ENCODE measurements at regions not wholly inside any gene's neighbourhood (a gene's known extent, or its start where the extent isn't known, plus 50 kb on each side); places are given as distances from the start of the nearest gene placed in this dataset.

DNA sequence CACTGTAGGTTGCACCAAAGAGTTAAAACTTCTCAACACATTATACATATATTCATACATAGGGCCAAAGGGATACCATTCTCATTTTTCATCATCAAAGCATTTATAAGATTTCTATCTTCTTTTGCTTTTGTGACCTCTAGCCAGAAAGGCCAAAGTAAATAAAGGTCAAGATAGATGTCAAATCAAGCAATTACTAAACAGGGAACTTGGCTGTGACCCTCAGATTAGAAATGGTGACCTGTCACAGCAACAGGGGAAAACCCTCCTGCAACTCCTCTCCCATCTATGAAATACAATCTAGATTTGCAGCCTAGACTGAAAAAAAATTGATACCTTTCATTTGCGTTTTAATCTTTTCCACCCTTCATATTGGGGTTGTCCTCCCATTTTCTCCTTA is 225.6 kb upstream of the FAM241A start:
- no peak overlapping the region for H3K4me3 ChIP-seq (ENCODE audit: insufficient read depth, low read depth, low read length)
- no peaks in the 10 kb centered on the region for H3K9me3 ChIP-seq (ENCODE audit: control insufficient read depth, low read length)
- no peaks in the 10 kb centered on the region for H3K4me1 ChIP-seq (ENCODE audit: control insufficient read depth, insufficient read depth, low read length)
- no peaks in the 10 kb centered on the region for H3K27me3 ChIP-seq (ENCODE audit: control insufficient read depth, insufficient read depth, low read length, poor library complexity, severe bottlenecking)
- 83 to 96% methylated on average over 1 of the region's 1 CpG for WGBS, 2 experiments
- H3K27ac ChIP-seq (ENCODE audit: insufficient read depth, low read depth, low read length, poor library complexity, severe bottlenecking): no peak overlapping the region
- H3K36me3 ChIP-seq (ENCODE audit: control insufficient read depth, insufficient read depth, low read length): no peaks in the 10 kb centered on the region

DNA sequence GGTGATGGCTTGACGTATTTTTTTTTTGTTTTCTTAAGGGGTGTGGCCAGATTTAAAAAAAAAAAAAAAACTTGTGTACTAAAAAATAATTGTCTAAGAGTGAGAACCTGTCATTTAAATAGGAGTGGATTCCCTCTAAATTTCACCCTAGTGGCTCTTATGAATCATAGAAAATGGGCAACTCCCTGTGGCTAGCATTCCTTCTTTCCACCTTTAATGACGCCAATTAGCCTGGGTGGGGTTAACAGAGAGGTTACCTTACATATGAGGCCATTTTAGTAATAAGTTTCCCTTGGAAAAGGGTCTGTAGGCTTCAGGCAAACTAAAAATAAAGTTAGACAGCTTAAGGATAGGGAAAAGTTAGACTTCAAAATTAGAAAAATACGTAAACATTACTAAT is 223.5 kb upstream of the FAM241A start:
- WGBS, 2 experiments: 96 to 100% methylated on average over 3 of the region's 3 CpGs
- H3K9me3 ChIP-seq (ENCODE audit: control insufficient read depth, low read length): no peaks in the 10 kb centered on the region
- H3K36me3 ChIP-seq (ENCODE audit: control insufficient read depth, insufficient read depth, low read length): no peaks in the 10 kb centered on the region
- no peaks in the 10 kb centered on the region for H3K4me1 ChIP-seq (ENCODE audit: control insufficient read depth, insufficient read depth, low read length)
- no peak overlapping the region for H3K27ac ChIP-seq (ENCODE audit: insufficient read depth, low read depth, low read length, poor library complexity, severe bottlenecking)
- H3K4me3 ChIP-seq (ENCODE audit: insufficient read depth, low read depth, low read length): no peak overlapping the region
- H3K27me3 ChIP-seq (ENCODE audit: control insufficient read depth, insufficient read depth, low read length, poor library complexity, severe bottlenecking): no peaks in the 10 kb centered on the region

DNA sequence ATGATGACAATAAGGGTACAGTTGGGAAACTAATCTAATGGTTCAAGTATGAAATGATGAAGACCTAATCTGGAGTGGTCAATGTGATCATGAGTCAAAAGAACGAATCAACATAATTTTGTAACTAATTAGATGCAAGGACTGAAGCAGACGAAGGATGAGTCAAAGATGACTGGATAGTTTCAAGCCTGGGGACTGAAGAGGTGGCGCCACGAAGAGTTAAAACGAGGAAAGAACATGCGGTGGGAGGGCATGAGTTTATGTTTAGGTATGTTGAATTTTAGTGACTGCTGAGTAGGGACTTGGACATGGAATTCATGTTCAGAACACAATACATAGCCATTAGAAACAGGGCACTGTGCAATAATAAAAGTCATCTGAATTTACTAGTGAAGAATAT is 221.5 kb upstream of the FAM241A start:
- no peaks in the 10 kb centered on the region for H3K4me1 ChIP-seq (ENCODE audit: control insufficient read depth, insufficient read depth, low read length)
- H3K36me3 ChIP-seq (ENCODE audit: control insufficient read depth, insufficient read depth, low read length): no peaks in the 10 kb centered on the region
- H3K27ac ChIP-seq (ENCODE audit: insufficient read depth, low read depth, low read length, poor library complexity, severe bottlenecking): no peak overlapping the region
- no peaks in the 10 kb centered on the region for H3K9me3 ChIP-seq (ENCODE audit: control insufficient read depth, low read length)
- no peak overlapping the region for H3K4me3 ChIP-seq (ENCODE audit: insufficient read depth, low read depth, low read length)
- H3K27me3 ChIP-seq (ENCODE audit: control insufficient read depth, insufficient read depth, low read length, poor library complexity, severe bottlenecking): no peaks in the 10 kb centered on the region
- WGBS, 2 experiments: 92 to 97% methylated on average over 6 of the region's 6 CpGs

DNA sequence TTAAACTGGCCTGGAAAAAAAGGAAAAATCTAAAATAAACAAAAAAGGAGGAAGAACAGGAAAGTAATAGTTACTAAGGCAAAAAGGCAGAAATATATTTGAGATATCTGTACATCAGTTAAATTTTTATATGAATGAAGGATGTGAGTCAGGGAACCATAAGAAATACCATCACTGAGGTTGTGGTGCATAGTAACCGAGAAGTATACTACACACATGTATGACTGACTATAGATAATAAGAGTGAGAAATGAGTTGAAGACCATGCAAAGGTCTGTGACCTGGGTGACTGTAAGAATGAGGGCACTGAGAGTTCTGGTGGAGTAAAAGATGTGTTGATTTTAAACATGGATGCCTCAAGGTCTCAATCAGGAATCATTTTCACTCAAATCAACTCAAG is 220.6 kb upstream of the FAM241A start:
- Histone ChIP-seq H3K27me3 (ENCODE audit: control insufficient read depth, insufficient read depth, low read length, poor library complexity, severe bottlenecking) (no peaks in the 10 kb centered on the region), H3K27ac (ENCODE audit: insufficient read depth, low read depth, low read length, poor library complexity, severe bottlenecking) (no peak overlapping the region), H3K4me1 (ENCODE audit: control insufficient read depth, insufficient read depth, low read length) (no peaks in the 10 kb centered on the region), H3K36me3 (ENCODE audit: control insufficient read depth, insufficient read depth, low read length) (no peaks in the 10 kb centered on the region), H3K4me3 (ENCODE audit: insufficient read depth, low read depth, low read length) (no peak overlapping the region), H3K9me3 (ENCODE audit: control insufficient read depth, low read length) (no peaks in the 10 kb centered on the region)
- WGBS, 2 experiments: 86 to 100% methylated on average over 1 of the region's 1 CpG

DNA sequence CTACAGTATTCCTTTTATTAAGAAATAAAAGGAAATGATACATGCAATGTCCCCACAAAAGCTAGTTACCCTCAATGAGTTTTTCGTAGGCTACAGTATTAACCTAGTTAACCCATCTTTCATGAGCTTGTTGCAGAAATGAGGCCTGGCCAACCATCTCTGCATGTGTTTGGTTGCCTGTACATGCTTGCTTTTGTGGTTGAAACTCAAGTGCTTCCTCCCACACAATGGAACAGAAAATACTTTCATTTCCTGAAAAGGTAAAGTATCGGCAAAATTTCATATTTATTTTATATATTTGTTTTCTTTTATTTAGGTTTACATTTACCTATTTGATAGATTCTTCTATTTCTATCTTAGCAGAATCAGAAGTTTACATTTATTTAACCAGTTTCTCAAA is 214.6 kb upstream of the FAM241A start:
- H3K27ac ChIP-seq (ENCODE audit: insufficient read depth, low read depth, low read length, poor library complexity, severe bottlenecking): no peak overlapping the region
- no peaks in the 10 kb centered on the region for H3K36me3 ChIP-seq (ENCODE audit: control insufficient read depth, insufficient read depth, low read length)
- H3K9me3 ChIP-seq (ENCODE audit: control insufficient read depth, low read length): no peaks in the 10 kb centered on the region
- H3K4me1 ChIP-seq (ENCODE audit: control insufficient read depth, insufficient read depth, low read length): no peaks in the 10 kb centered on the region
- 94 to 96% methylated on average over 1 of the region's 2 CpGs for WGBS, 2 experiments
- H3K27me3 ChIP-seq (ENCODE audit: control insufficient read depth, insufficient read depth, low read length, poor library complexity, severe bottlenecking): no peaks in the 10 kb centered on the region
- H3K4me3 ChIP-seq (ENCODE audit: insufficient read depth, low read depth, low read length): no peak overlapping the region

DNA sequence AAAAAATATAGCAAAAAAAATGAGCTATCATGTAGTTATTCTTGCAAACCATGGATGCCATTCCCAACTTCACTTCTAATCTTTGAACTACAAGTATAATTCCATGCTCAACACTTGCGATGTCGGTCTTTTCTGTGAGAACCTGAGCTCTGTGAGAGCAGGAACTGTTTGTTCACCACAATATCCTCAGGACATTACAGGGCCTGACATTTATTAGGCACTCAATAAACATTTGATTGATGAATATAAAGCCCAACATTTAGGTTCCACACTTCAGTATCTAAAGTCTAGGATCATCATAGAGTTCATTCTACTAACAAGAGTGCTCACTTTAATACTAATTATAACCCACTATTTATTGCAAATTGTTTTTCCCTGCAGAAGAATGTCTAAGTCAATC is 211.6 kb upstream of the FAM241A start:
- H3K4me1 ChIP-seq (ENCODE audit: control insufficient read depth, insufficient read depth, low read length): no peaks in the 10 kb centered on the region
- H3K36me3 ChIP-seq (ENCODE audit: control insufficient read depth, insufficient read depth, low read length): no peaks in the 10 kb centered on the region
- no peak overlapping the region for H3K27ac ChIP-seq (ENCODE audit: insufficient read depth, low read depth, low read length, poor library complexity, severe bottlenecking)
- H3K9me3 ChIP-seq (ENCODE audit: control insufficient read depth, low read length): no peaks in the 10 kb centered on the region
- WGBS, 2 experiments: 91 to 93% methylated on average over 2 of the region's 2 CpGs
- H3K4me3 ChIP-seq (ENCODE audit: insufficient read depth, low read depth, low read length): no peak overlapping the region
- no peaks in the 10 kb centered on the region for H3K27me3 ChIP-seq (ENCODE audit: control insufficient read depth, insufficient read depth, low read length, poor library complexity, severe bottlenecking)

DNA sequence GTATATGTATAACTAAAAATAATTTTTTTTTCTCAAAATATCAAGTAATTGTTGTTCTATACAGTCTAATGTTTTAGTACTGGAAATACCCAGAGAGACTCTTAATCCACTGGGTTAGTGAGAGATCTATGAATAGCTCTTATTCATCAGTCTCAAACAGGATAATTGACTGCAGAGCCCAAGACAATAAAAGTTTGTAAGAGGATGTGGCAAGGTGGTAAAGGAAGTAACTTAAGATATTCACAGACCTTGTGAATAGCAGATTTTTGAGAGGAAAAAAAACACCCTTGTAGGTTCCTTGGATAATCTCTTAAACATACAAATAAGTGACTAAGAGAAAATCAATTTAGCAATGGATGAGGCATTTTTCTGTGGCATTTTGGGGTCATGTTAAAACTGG is 210.9 kb upstream of the FAM241A start:
- H3K27ac ChIP-seq (ENCODE audit: insufficient read depth, low read depth, low read length, poor library complexity, severe bottlenecking): no peak overlapping the region
- H3K36me3 ChIP-seq (ENCODE audit: control insufficient read depth, insufficient read depth, low read length): no peaks in the 10 kb centered on the region
- H3K9me3 ChIP-seq (ENCODE audit: control insufficient read depth, low read length): no peaks in the 10 kb centered on the region

DNA sequence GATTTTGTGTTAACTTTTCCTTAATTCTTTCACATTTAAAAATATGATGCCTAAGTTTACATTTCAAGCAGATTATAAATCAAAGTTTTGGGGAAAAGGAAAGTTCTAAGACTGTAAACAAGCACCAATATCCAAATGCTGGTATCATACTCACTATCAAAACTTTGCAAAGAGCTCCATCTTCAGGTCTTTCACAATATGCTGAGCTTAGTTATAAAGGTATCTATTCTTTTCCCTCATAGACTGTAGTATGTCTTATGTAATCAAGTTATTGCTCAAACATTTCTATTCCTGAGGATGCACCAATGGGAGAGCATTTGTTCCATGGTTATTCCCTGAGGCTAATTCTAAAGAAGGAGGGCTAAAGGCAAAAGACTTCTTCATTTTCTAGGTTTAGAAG is 207.9 kb upstream of the FAM241A start:
- Histone ChIP-seq H3K9me3 (ENCODE audit: control insufficient read depth, low read length) (no peaks in the 10 kb centered on the region), H3K36me3 (ENCODE audit: control insufficient read depth, insufficient read depth, low read length) (no peaks in the 10 kb centered on the region), H3K27ac (ENCODE audit: insufficient read depth, low read depth, low read length, poor library complexity, severe bottlenecking) (no peak overlapping the region), H3K4me3 (ENCODE audit: insufficient read depth, low read depth, low read length) (no peak overlapping the region), H3K4me1 (ENCODE audit: control insufficient read depth, insufficient read depth, low read length) (no peaks in the 10 kb centered on the region), H3K27me3 (ENCODE audit: control insufficient read depth, insufficient read depth, low read length, poor library complexity, severe bottlenecking) (no peaks in the 10 kb centered on the region)

More for the DNA sequence above, 210.9 kb upstream of the FAM241A start:
- Histone ChIP-seq H3K27me3 (ENCODE audit: control insufficient read depth, insufficient read depth, low read length, poor library complexity, severe bottlenecking) (no peaks in the 10 kb centered on the region), H3K4me3 (ENCODE audit: insufficient read depth, low read depth, low read length) (no peak overlapping the region), H3K4me1 (ENCODE audit: control insufficient read depth, insufficient read depth, low read length) (no peaks in the 10 kb centered on the region)

DNA sequence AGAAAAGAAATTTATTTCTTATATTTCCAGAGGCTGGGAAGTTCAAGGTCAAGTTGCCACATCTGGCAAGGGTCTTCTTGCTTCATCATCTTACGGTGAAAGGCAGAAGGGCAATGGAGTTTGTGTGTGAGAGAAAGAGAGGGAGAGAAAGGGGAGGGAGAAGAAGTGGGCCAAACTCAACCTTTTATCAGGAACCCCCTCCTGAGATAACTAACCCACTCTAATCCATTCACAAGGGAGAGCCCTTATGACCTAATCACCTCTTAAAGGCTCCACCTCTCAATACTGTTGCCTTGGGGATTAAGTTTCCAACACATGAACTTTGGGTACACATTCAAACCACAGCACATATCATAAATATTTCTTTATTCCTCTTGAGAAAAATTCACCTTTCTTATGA is 203.3 kb upstream of the FAM241A start:
- 92 to 100% methylated on average over 1 of the region's 1 CpG for WGBS, 2 experiments
- Histone ChIP-seq H3K4me1 (ENCODE audit: control insufficient read depth, insufficient read depth, low read length) (no peaks in the 10 kb centered on the region), H3K27me3 (ENCODE audit: control insufficient read depth, insufficient read depth, low read length, poor library complexity, severe bottlenecking) (no peaks in the 10 kb centered on the region), H3K27ac (ENCODE audit: insufficient read depth, low read depth, low read length, poor library complexity, severe bottlenecking) (no peak overlapping the region), H3K36me3 (ENCODE audit: control insufficient read depth, insufficient read depth, low read length) (no peaks in the 10 kb centered on the region), H3K9me3 (ENCODE audit: control insufficient read depth, low read length) (no peaks in the 10 kb centered on the region), H3K4me3 (ENCODE audit: insufficient read depth, low read depth, low read length) (no peak overlapping the region)

DNA sequence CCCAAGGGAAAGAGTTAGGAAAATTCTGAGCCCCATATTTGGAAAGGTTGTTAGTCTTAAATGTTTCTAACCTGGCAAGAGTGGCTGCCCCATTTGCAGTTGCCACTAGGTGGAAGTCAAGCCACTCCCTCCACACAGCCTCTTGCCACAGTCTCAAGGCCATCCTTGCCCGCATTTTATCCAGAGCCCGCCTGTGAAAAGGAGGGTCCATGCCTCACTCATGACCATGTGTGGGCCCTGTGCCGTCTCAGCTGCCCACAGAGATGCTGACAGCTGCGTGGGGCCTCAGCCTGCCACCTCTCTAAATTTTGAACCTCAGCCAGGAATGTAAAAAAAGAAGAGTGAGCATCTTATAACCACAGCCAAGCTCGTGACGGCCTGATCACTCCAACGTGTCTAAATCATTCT is 201.5 kb upstream of the FAM241A start:
- H3K27ac ChIP-seq (ENCODE audit: insufficient read depth, low read depth, low read length, poor library complexity, severe bottlenecking): no peak overlapping the region
- no peak overlapping the region for H3K4me3 ChIP-seq (ENCODE audit: insufficient read depth, low read depth, low read length)
- no peaks in the 10 kb centered on the region for H3K36me3 ChIP-seq (ENCODE audit: control insufficient read depth, insufficient read depth, low read length)
- no peaks in the 10 kb centered on the region for H3K27me3 ChIP-seq (ENCODE audit: control insufficient read depth, insufficient read depth, low read length, poor library complexity, severe bottlenecking)
- WGBS, 2 experiments: 56 to 57% methylated on average over 7 of the region's 7 CpGs
- no peaks in the 10 kb centered on the region for H3K4me1 ChIP-seq (ENCODE audit: control insufficient read depth, insufficient read depth, low read length)
- H3K9me3 ChIP-seq (ENCODE audit: control insufficient read depth, low read length): no peaks in the 10 kb centered on the region

DNA sequence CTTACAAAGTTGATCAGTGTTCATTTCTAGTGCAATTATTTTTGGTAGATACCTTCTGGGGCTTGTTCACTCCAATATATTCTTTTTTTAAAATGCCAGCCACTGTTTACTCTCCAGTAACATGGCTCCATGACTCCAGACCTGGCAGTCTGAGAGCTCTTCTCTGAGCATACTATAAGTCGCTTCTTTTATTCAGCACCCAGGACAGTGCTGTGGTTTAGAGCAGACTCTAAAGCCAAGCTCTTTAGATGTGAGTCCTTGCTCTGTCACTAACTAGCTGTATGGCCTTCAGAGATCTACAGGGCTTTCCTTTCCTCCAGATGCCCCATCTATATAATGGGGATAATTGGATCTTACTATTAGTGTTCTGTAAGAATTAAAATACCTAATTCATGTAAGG is 200.2 kb upstream of the FAM241A start:
- H3K36me3 ChIP-seq (ENCODE audit: control insufficient read depth, insufficient read depth, low read length): no peaks in the 10 kb centered on the region
- WGBS, 2 experiments: 62 to 70% methylated on average over 1 of the region's 1 CpG
- no peaks in the 10 kb centered on the region for H3K9me3 ChIP-seq (ENCODE audit: control insufficient read depth, low read length)
- H3K27ac ChIP-seq (ENCODE audit: insufficient read depth, low read depth, low read length, poor library complexity, severe bottlenecking): no peak overlapping the region
- H3K4me3 ChIP-seq (ENCODE audit: insufficient read depth, low read depth, low read length): no peak overlapping the region
- H3K4me1 ChIP-seq (ENCODE audit: control insufficient read depth, insufficient read depth, low read length): no peaks in the 10 kb centered on the region
- H3K27me3 ChIP-seq (ENCODE audit: control insufficient read depth, insufficient read depth, low read length, poor library complexity, severe bottlenecking): no peaks in the 10 kb centered on the region
